ENCODE measurements at regions not wholly inside any gene's neighbourhood (a gene's known extent, or its start where the extent isn't known, plus 50 kb on each side); places are given as distances from the start of the nearest gene placed in this dataset.

- intact Hi-C loops (cut with micrococcal nuclease; ENCODE audit: unreplicated experiment): no loop called here
- ATAC-seq (no peak), DNase-seq (ENCODE audit: low read depth, low spot score) (no peak)
- H3K27me3 ChIP-seq (ENCODE audit: control insufficient read depth, insufficient read depth, low read length): no peaks in the 10 kb centered on the region; the same call in none of the 2 replicates
- H3K4me3 ChIP-seq (ENCODE audit: low read depth in 2 of 2, low read length in 2 of 2): no peak overlapping the region
- H3K27ac ChIP-seq (ENCODE audit: low read length): no peak overlapping the region
- TF ChIP-seq SIN3A (IDR thresholded peaks at IDR 0.05; ENCODE audit: borderline replicate concordance, insufficient read depth, low read depth, low read length) (no peak), CTCF (IDR thresholded peaks at IDR 0.05) (no peak), REST (IDR thresholded peaks at IDR 0.05; ENCODE audit: insufficient read depth in 1 of 2, low read depth in 2 of 2, low read length in 1 of 2) (no peak), POLR2AphosphoS5 (IDR thresholded peaks at IDR 0.05; ENCODE audit: low read depth, low read length) (no peak), TCF7L2 (IDR thresholded peaks at IDR 0.05; ENCODE audit: low read depth, low read length) (no peak)
- ChIA-PET CTCF (no interaction called here), POLR2A (no interaction called here)
- no peaks in the 10 kb centered on the region for H3K4me1 ChIP-seq (ENCODE audit: control insufficient read depth, insufficient read depth, low read length)
- H3K36me3 ChIP-seq (ENCODE audit: control insufficient read depth, insufficient read depth, low read length): no peaks in the 10 kb centered on the region
- in situ Hi-C loops (cut with HindIII; ENCODE audit: low pct_unique_long_range_greater_than_20kb, low sequenced_read_pairs): no loop called here
- no peaks in the 10 kb centered on the region for H3K9me3 ChIP-seq (ENCODE audit: control insufficient read depth, insufficient read depth, low read depth, low read length)
- BruUV-seq (replicated peaks): no TSS peak
Measured at GRCh38 chr5:133703935-133704334, 91.6 kb upstream of the FSTL4 start.

GRCh38 chr5:133702791-133703770 is 90.7 kb upstream of the FSTL4 start:
- in situ Hi-C loops (cut with HindIII; ENCODE audit: low pct_unique_long_range_greater_than_20kb, low sequenced_read_pairs): no loop called here
- TF ChIP-seq TCF7L2 (IDR thresholded peaks at IDR 0.05; ENCODE audit: low read depth, low read length): no peak
- no peak for TF ChIP-seq POLR2AphosphoS5 (IDR thresholded peaks at IDR 0.05; ENCODE audit: low read depth, low read length)
- no peak for TF ChIP-seq SIN3A (IDR thresholded peaks at IDR 0.05; ENCODE audit: borderline replicate concordance, insufficient read depth, low read depth, low read length)
- no peak for TF ChIP-seq REST (IDR thresholded peaks at IDR 0.05; ENCODE audit: insufficient read depth in 1 of 2, low read depth in 2 of 2, low read length in 1 of 2)
- TF ChIP-seq CTCF (IDR thresholded peaks at IDR 0.05): no peak
- intact Hi-C loops (cut with micrococcal nuclease; ENCODE audit: unreplicated experiment): no loop called here
- ATAC-seq (peak; percentile 58; the same call in 1 of the 2 replicates), DNase-seq (ENCODE audit: low read depth, low spot score) (no peak)
- Histone ChIP-seq H3K4me3 (ENCODE audit: low read depth in 2 of 2, low read length in 2 of 2) (no peak overlapping the region), H3K36me3 (ENCODE audit: control insufficient read depth, insufficient read depth, low read length) (no peaks in the 10 kb centered on the region), H3K9me3 (ENCODE audit: control insufficient read depth, insufficient read depth, low read depth, low read length) (no peaks in the 10 kb centered on the region), H3K27me3 (ENCODE audit: control insufficient read depth, insufficient read depth, low read length) (no peaks in the 10 kb centered on the region; the same call in 1 of the 2 replicates), H3K4me1 (ENCODE audit: control insufficient read depth, insufficient read depth, low read length) (no peaks in the 10 kb centered on the region), H3K27ac (ENCODE audit: low read length) (no peak overlapping the region)
- POLR2A ChIA-PET: no interaction called here
- CTCF ChIA-PET: no interaction called here
- BruUV-seq (replicated peaks): no TSS peak

Data from Panc1 (cell line).